H9 (cell line): ENCODE measurements at regions not wholly inside any gene's neighbourhood (a gene's known extent, or its start where the extent isn't known, plus 50 kb on each side); places are given as distances from the start of the nearest gene placed in this dataset.

Experiments used
- DNase-seq: peaks from one replicate; pipeline ENCODE4 v3.0.0-alpha.2; 2017
- H2AFZ ChIP-seq: one replicate; pipeline ENCODE4 v1.6.1; 2013; ENCODE audit warnings: mild to moderate bottlenecking, low read length, control low read depth, moderate library complexity
- H2AK5ac ChIP-seq: 2 replicates; pipeline ENCODE4 v1.6.1; 2013; ENCODE audit warnings: low read length, control low read depth, mixed read lengths; ENCODE audit not compliant: insufficient read length
- H2BK120ac ChIP-seq: one replicate; pipeline ENCODE4 v1.6.1; 2013; ENCODE audit warnings: low read depth, mild to moderate bottlenecking, low read length, control low read depth, inconsistent platforms; ENCODE audit not compliant: poor library complexity, severe bottlenecking
- H2BK12ac ChIP-seq: 2 replicates; pipeline ENCODE4 v1.6.1; 2013; ENCODE audit warnings: low read length, control low read depth, mixed read lengths, low read depth; ENCODE audit not compliant: insufficient read length
- H2BK15ac ChIP-seq: 2 replicates; pipeline ENCODE4 v1.6.1; 2013; ENCODE audit warnings: low read depth, low read length, control low read depth
- H2BK20ac ChIP-seq: one replicate; pipeline ENCODE4 v1.6.1; 2013; ENCODE audit warnings: low read depth, mild to moderate bottlenecking, low read length, control low read depth, inconsistent platforms; ENCODE audit not compliant: poor library complexity, severe bottlenecking
- H2BK5ac ChIP-seq: 2 replicates; pipeline ENCODE4 v1.6.1; 2013; ENCODE audit warnings: low read length, control low read depth, mixed read lengths; ENCODE audit not compliant: insufficient read length
- H3K14ac ChIP-seq: 2 replicates; pipeline ENCODE4 v1.6.1; 2013; ENCODE audit warnings: low read length, control low read depth; ENCODE audit not compliant: insufficient read depth
- H3K18ac ChIP-seq: 2 replicates; pipeline ENCODE4 v1.6.1; 2013; ENCODE audit warnings: low read depth, mild to moderate bottlenecking, mixed read lengths, low read length, control low read depth; ENCODE audit not compliant: insufficient read length
- H3K23ac ChIP-seq: 2 replicates; pipeline ENCODE4 v1.6.1; 2013; ENCODE audit warnings: low read length, control low read depth, mixed read lengths, low read depth; ENCODE audit not compliant: insufficient read length
- H3K23me2 ChIP-seq: 2 replicates; pipeline ENCODE4 v1.6.1; 2013; ENCODE audit warnings: low read depth, mild to moderate bottlenecking, mixed read lengths, low read length, control low read depth; ENCODE audit not compliant: insufficient read length, poor library complexity, severe bottlenecking
- H3K27ac ChIP-seq: 2 replicates; pipeline ENCODE4 v1.5.1; 2013; ENCODE audit warnings: low read length, control low read depth, mixed read lengths, low read depth; ENCODE audit not compliant: insufficient read length
- H3K27me3 ChIP-seq: 2 replicates; pipeline ENCODE4 v1.6.1; 2013; ENCODE audit warnings: low read length, control low read depth, inconsistent platforms; ENCODE audit not compliant: insufficient read depth
- H3K4ac ChIP-seq: 2 replicates; pipeline ENCODE4 v1.6.1; 2013; ENCODE audit warnings: low read depth, mild to moderate bottlenecking, control low read depth, inconsistent platforms, low read length, moderate library complexity
- H3K4me1 ChIP-seq: 2 replicates; pipeline ENCODE4 v1.6.1; 2013; ENCODE audit warnings: low read length, control low read depth, inconsistent platforms; ENCODE audit not compliant: insufficient read depth
- H3K4me2 ChIP-seq: 2 replicates; pipeline ENCODE4 v1.6.1; 2013; ENCODE audit warnings: low read length, control low read depth, mixed read lengths; ENCODE audit not compliant: insufficient read length, insufficient read depth
- H3K56ac ChIP-seq: 2 replicates; pipeline ENCODE4 v1.6.1; 2013; ENCODE audit warnings: low read depth, mild to moderate bottlenecking, mixed read lengths, low read length, control low read depth; ENCODE audit not compliant: insufficient read length
- H3K79me1 ChIP-seq: 2 replicates; pipeline ENCODE4 v1.6.1; 2013; ENCODE audit warnings: low read depth, mild to moderate bottlenecking, moderate library complexity, low read length, control low read depth, inconsistent platforms; ENCODE audit not compliant: insufficient read depth, poor library complexity, severe bottlenecking
- H3K79me2 ChIP-seq: 2 replicates; pipeline ENCODE4 v1.6.1; 2013; ENCODE audit warnings: low read length, control low read depth, inconsistent platforms; ENCODE audit not compliant: insufficient read depth
- H3K9ac ChIP-seq: 2 replicates; pipeline ENCODE4 v1.6.1; 2013; ENCODE audit warnings: low read length, control low read depth, mixed read lengths; ENCODE audit not compliant: insufficient read length; ENCODE audit errors: extremely low read depth
- H3K9me3 ChIP-seq: one replicate; pipeline ENCODE4 v1.6.1; 2013; ENCODE audit warnings: low read depth, low read length, inconsistent platforms; ENCODE audit not compliant: control insufficient read depth
- H3T11ph ChIP-seq: one replicate; pipeline ENCODE4 v1.6.1; 2013; ENCODE audit warnings: mild to moderate bottlenecking, low read length, control low read depth, inconsistent platforms
- H4K20me1 ChIP-seq: one replicate; pipeline ENCODE4 v1.6.1; 2013; ENCODE audit not compliant: control insufficient read depth, insufficient read length, insufficient read depth
- H4K5ac ChIP-seq: 2 replicates; pipeline ENCODE4 v1.6.1; 2013; ENCODE audit warnings: low read depth, mild to moderate bottlenecking, mixed read lengths, low read length, control low read depth; ENCODE audit not compliant: insufficient read length
- H4K8ac ChIP-seq: replicated peaks from 2 replicates; pipeline ENCODE4 v1.6.1; 2013; ENCODE audit warnings: low read length, control low read depth, mixed read lengths, low read depth; ENCODE audit not compliant: insufficient read length
- H4K91ac ChIP-seq: 2 replicates; pipeline ENCODE4 v1.6.1; 2013; ENCODE audit warnings: low read depth, mild to moderate bottlenecking, moderate library complexity, mixed read lengths, low read length, control low read depth; ENCODE audit not compliant: insufficient read length
- H3K27ac Mint-ChIP-seq, 3 experiments: 2 replicates in 2 of 3; 3 replicates in 1 of 3; pipeline ENCODE4 v1.8.0; 2020 to 2021; ENCODE audit warnings: mixed read lengths in 3 of 3, mild to moderate bottlenecking in 1 of 3, moderate library complexity in 1 of 3
- H3K27me3 Mint-ChIP-seq: 2 replicates; pipeline ENCODE4 v1.8.0; 2021; ENCODE audit warnings: low read depth, mild to moderate bottlenecking, moderate library complexity, mixed read lengths
- H3K36me3 Mint-ChIP-seq, 3 experiments: 2 replicates in 2 of 3; 3 replicates in 1 of 3; pipeline ENCODE4 v1.8.0; 2020 to 2021; ENCODE audit warnings: low read depth in 3 of 3, mixed read lengths in 3 of 3; ENCODE audit not compliant: insufficient read depth in 1 of 3
- H3K4me1 Mint-ChIP-seq, 2 experiments: 2 replicates each; pipeline ENCODE4 v1.8.0; 2020; ENCODE audit warnings: mixed read lengths in 2 of 2
- H3K4me3 Mint-ChIP-seq, 2 experiments: 2 replicates in 1 of 2; 3 replicates in 1 of 2; pipeline ENCODE4 v1.8.0; 2020 to 2021; ENCODE audit warnings: mild to moderate bottlenecking in 2 of 2, mixed read lengths in 2 of 2, moderate library complexity in 1 of 2
- H3K9me3 Mint-ChIP-seq, 2 experiments: 2 replicates in 1 of 2; 3 replicates in 1 of 2; pipeline ENCODE4 v1.8.0; 2020; ENCODE audit warnings: mild to moderate bottlenecking in 2 of 2, mixed read lengths in 2 of 2, moderate library complexity in 1 of 2
- CTCF ChIP-seq: fragments of 200-600 bp; sonication (generic); conservative IDR thresholded peaks from 3 replicates; pipeline ENCODE4 v1.8.0; 2021; ENCODE audit warnings: antibody characterized with exemption, mild to moderate bottlenecking
- WGBS: extraction: QIAGEN DNeasy Blood & Tissue Kit; methylation state at CpG from one replicate; pipeline ENCODE4 v1.1.7; 2013; ENCODE audit warnings: missing lambda C conversion rate, low lambda C conversion rate, mixed read lengths; ENCODE audit not compliant: insufficient read length; ENCODE audit errors: extremely low coverage; 5-methylcytosine and 5-hydroxymethylcytosine counted together

- DNase-seq, result no peak
- TF ChIP-seq CTCF, result no peak
- no peak overlapping the region for H3K4me2 ChIP-seq
- no peaks in the 10 kb centered on the region for H3K27me3 ChIP-seq
- Mint-ChIP-seq H3K4me1 (peaks cover 0 to 30% of the 10 kb centered on the region in 2 experiments; a peak in 3 of 4 replicates), H3K9me3 (peaks cover 21 to 24% of the 10 kb centered on the region in 2 experiments), H3K36me3 (peaks cover 12 to 24% (median 19%) of the 10 kb centered on the region in 3 experiments), H3K4me3 (no peak overlapping the region), H3K27ac (no peak overlapping the region; a peak in 1 of 7 replicates), H3K27me3 (peaks cover 3% of the 10 kb centered on the region)
- H3K9ac ChIP-seq, result no peak overlapping the region
- no peaks in the 10 kb centered on the region for H3K79me1 ChIP-seq
- no peak overlapping the region for H4K91ac ChIP-seq
- H3K56ac ChIP-seq, result no peak overlapping the region
- H2BK120ac ChIP-seq, result no peak overlapping the region
- H3K23ac ChIP-seq, result no peak overlapping the region
- H3K23me2 ChIP-seq, result no peaks in the 10 kb centered on the region
- H2BK5ac ChIP-seq, result no peak overlapping the region
- H4K5ac ChIP-seq, result no peak overlapping the region
- no peak overlapping the region for H3K18ac ChIP-seq
- H4K20me1 ChIP-seq, result no peaks in the 10 kb centered on the region
- no peak overlapping the region for H2BK15ac ChIP-seq
- WGBS, result no CpG with 5 or more reads among the region's 8 CpGs
- H4K8ac ChIP-seq, result no peak overlapping the region
- no peaks in the 10 kb centered on the region for H3K4me1 ChIP-seq
- H3K27ac ChIP-seq, result no peak overlapping the region
- H3T11ph ChIP-seq, result no peak overlapping the region
- H2BK12ac ChIP-seq, result no peak overlapping the region
- H2AFZ ChIP-seq, result no peak overlapping the region
- no peak overlapping the region for H2BK20ac ChIP-seq
- no peak overlapping the region for H3K4ac ChIP-seq
- no peak overlapping the region for H3K14ac ChIP-seq
- H2AK5ac ChIP-seq, result no peak overlapping the region
- H3K9me3 ChIP-seq, result no peaks in the 10 kb centered on the region
- H3K79me2 ChIP-seq, result no peaks in the 10 kb centered on the region
Measured at GRCh38 chr12:111138016-111138415, 217.6 kb upstream of the MYL2 start.
